ENCODE measurements at regions not wholly inside any gene's neighbourhood (a gene's known extent, or its start where the extent isn't known, plus 50 kb on each side); places are given as distances from the start of the nearest gene placed in this dataset.

- TF ChIP-seq CTCF (IDR thresholded peaks at IDR 0.05), result no peak
- TF ChIP-seq POLR2A (IDR thresholded peaks at IDR 0.05), result no peak
Measured at GRCh38 chr10:16360425-16360824, 76.4 kb upstream of the PTER start.
